ENCODE measurements at regions not wholly inside any gene's neighbourhood (a gene's known extent, or its start where the extent isn't known, plus 50 kb on each side); places are given as distances from the start of the nearest gene placed in this dataset.

GRCh38 chr21:39105341-39105765 is 77.9 kb downstream of the PSMG1 start:
- DNase-seq: peak; percentile 22

GRCh38 chr21:39104911-39105310 is 78.3 kb downstream of the PSMG1 start:
- DNase-seq: no peak

GRCh38 chr21:39103689-39104088 is 79.6 kb downstream of the PSMG1 start:
- DNase-seq: no peak

- DNase-seq: no peak
Measured at GRCh38 chr21:39099859-39100258, 83.4 kb downstream of the PSMG1 start.

GRCh38 chr21:39098696-39099200 is 84.5 kb downstream of the PSMG1 start:
- no peak for DNase-seq

GRCh38 chr21:39097981-39098380 is 85.3 kb downstream of the PSMG1 start:
- no peak for DNase-seq

- DNase-seq: peak; percentile 91
Measured at GRCh38 chr21:39097335-39097861, 85.9 kb downstream of the PSMG1 start.

GRCh38 chr21:39096754-39097153 is 86.5 kb downstream of the PSMG1 start:
- no peak for DNase-seq

- no peak for DNase-seq
Measured at GRCh38 chr21:39095681-39096080, 87.6 kb downstream of the PSMG1 start.

- peak; percentile 54 for DNase-seq
Measured at GRCh38 chr21:39094847-39095579, 88.2 kb downstream of the PSMG1 start.

GRCh38 chr21:39094087-39094780 is 89.0 kb downstream of the PSMG1 start:
- peak; percentile 98 for DNase-seq

- DNase-seq: no peak
Measured at GRCh38 chr21:39093526-39093925, 89.7 kb downstream of the PSMG1 start.

- peak; percentile 51 for DNase-seq
Measured at GRCh38 chr21:39088831-39089380, 94.3 kb downstream of the PSMG1 start.

GRCh38 chr21:39088031-39088370 is 95.2 kb downstream of the PSMG1 start:
- DNase-seq: peak; percentile 12

- no peak for DNase-seq
Measured at GRCh38 chr21:39087238-39088030, 95.8 kb downstream of the PSMG1 start.

GRCh38 chr21:39086547-39086946 is 96.7 kb downstream of the PSMG1 start:
- no peak for DNase-seq

GRCh38 chr21:39085843-39086405 is 97.3 kb downstream of the PSMG1 start:
- DNase-seq: no peak

- no peak for DNase-seq
Measured at GRCh38 chr21:39084979-39085729, 98.1 kb downstream of the PSMG1 start.

GRCh38 chr21:39084073-39084472 is 99.2 kb downstream of the PSMG1 start:
- DNase-seq: no peak

GRCh38 chr21:39083377-39084008 is 99.8 kb downstream of the PSMG1 start:
- no peak for DNase-seq

- no peak for DNase-seq
Measured at GRCh38 chr21:39082656-39083376, 100.4 kb downstream of the PSMG1 start.

All from MV-4-11 (cell line).